Transverse colon (tissue), 4 donors: ENCODE measurements at regions not wholly inside any gene's neighbourhood (a gene's known extent, or its start where the extent isn't known, plus 50 kb on each side); places are given as distances from the start of the nearest gene placed in this dataset.

ENCODE experiments used
- DNase-seq: peaks from one replicate; pipeline ENCODE4 v3.0.0-alpha.2; 2019
- H3K27ac ChIP-seq, 4 donors: fragments of 200-600 bp; sonication (generic); 2 replicates each; pipeline ENCODE4 v1.5.1; 2016 to 2018; ENCODE audit warnings: inconsistent platforms in 4 of 4
- H3K27me3 ChIP-seq: fragments of 200-600 bp; sonication (generic); 2 replicates; pipeline ENCODE4 v1.5.1; 2017; ENCODE audit warnings: inconsistent platforms
- H3K36me3 ChIP-seq, 4 donors: fragments of 200-600 bp; sonication (generic); 2 replicates each; pipeline ENCODE4 v1.5.1; 2017 to 2019; ENCODE audit warnings: inconsistent platforms in 4 of 4
- H3K4me1 ChIP-seq, 4 donors: fragments of 200-600 bp; sonication (generic); 2 replicates each; pipeline ENCODE4 v1.5.1; 2017 to 2020; ENCODE audit warnings: inconsistent platforms in 4 of 4
- H3K4me3 ChIP-seq, 4 donors: fragments of 200-600 bp; sonication (generic); 1 replicate in 1 of 4; 2 replicates in 3 of 4; pipeline versions ENCODE4 v1.5.1 to v1.6.1; 2017 to 2019; ENCODE audit warnings: inconsistent platforms in 4 of 4
- H3K9me3 ChIP-seq, 2 donors: fragments of 200-600 bp; sonication (generic); 2 replicates each; pipeline ENCODE4 v1.5.1; 2017 to 2019; ENCODE audit warnings: inconsistent platforms in 2 of 2
- EP300 ChIP-seq: sonication (generic); formaldehyde crosslinking; IDR thresholded peaks from one replicate; pipeline ENCODE4 v1.6.1; 2017; ENCODE audit warnings: antibody characterized with exemption, low read depth
- POLR2A ChIP-seq: fragments of 450-650 bp; IDR thresholded peaks from one replicate; pipeline ENCODE4 v1.6.1; 2016; ENCODE audit warnings: antibody characterized with exemption, mild to moderate bottlenecking, moderate library complexity
- POLR2AphosphoS5 ChIP-seq, 3 donors: sonication (generic); formaldehyde crosslinking; IDR thresholded peaks; one replicate each; pipeline ENCODE4 v1.6.1; 2016; ENCODE audit warnings: antibody characterized with exemption in 3 of 3
- WGBS, 2 donors: methylation state at CpG; one replicate each; pipeline ENCODE4 v1.1.5; 2018; ENCODE audit warnings: low coverage in 1 of 2; 5-methylcytosine and 5-hydroxymethylcytosine counted together
- in situ Hi-C, 4 donors: fragments of 200-750 bp; cut with MboI; loops; one replicate each; pipeline versions ENCODE4 v1.15.0 to v1.15.1; 2017; ENCODE audit warnings: low sequenced_read_pairs in 3 of 4, low pct_ligation_motif_present in 1 of 4, low pct_unique_long_range_greater_than_20kb in 1 of 4
- intact Hi-C: fragments of 100-400 bp; cut with DNase I; formaldehyde crosslinking; loops from one replicate; pipeline ENCODE4 v1.15.1; 2023; ENCODE audit warnings: low total_unique reads
- TF ChIP-seq, protein P1 (sequence below), 5 experiments: fragments of 200-600 bp in 3 of 5; fragments of 450-650 bp in 2 of 5; sonication (generic) in 3 of 5; IDR thresholded peaks; 1 replicate in 2 of 5; 2 replicates in 3 of 5; pipeline ENCODE4 v1.5.1; 2016 to 2017; ENCODE audit warnings: antibody characterized with exemption in 5 of 5, inconsistent platforms in 3 of 5, mild to moderate bottlenecking in 2 of 5, moderate library complexity in 1 of 5

DNA sequence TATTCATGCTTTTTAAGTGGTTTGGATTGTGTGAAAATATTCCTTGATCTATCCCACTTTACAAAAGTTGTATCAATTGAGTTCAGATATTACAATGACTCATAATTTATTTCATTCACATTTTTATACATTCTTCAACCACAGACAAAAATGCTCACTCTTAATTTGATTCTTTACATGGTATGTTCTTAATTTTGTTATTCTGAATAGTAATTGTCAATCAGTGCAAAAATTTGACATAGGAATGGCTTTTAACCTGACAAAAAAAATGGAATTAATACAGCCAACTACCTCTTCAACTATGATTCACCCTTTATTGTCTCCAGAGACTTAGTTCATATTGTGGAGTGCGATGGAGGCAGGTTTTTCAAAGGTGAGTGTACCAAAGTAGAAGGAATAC, 1002.4 kb upstream of the ADGRL4 start:
- H3K36me3 ChIP-seq, result no peaks in the 10 kb centered on the region
- intact Hi-C loops (no loop called here), in situ Hi-C loops (no loop called here)
- H3K27me3 ChIP-seq, result no peaks in the 10 kb centered on the region
- H3K4me1 ChIP-seq, result no peaks in the 10 kb centered on the region
- H3K9me3 ChIP-seq, result no peaks in the 10 kb centered on the region
- H3K4me3 ChIP-seq, result no peak overlapping the region
- H3K27ac ChIP-seq, result no peak overlapping the region
- WGBS, 2 donors, result 86 to 90% methylated on average over 1 of the region's 1 CpG
- TF ChIP-seq, protein P1, sequence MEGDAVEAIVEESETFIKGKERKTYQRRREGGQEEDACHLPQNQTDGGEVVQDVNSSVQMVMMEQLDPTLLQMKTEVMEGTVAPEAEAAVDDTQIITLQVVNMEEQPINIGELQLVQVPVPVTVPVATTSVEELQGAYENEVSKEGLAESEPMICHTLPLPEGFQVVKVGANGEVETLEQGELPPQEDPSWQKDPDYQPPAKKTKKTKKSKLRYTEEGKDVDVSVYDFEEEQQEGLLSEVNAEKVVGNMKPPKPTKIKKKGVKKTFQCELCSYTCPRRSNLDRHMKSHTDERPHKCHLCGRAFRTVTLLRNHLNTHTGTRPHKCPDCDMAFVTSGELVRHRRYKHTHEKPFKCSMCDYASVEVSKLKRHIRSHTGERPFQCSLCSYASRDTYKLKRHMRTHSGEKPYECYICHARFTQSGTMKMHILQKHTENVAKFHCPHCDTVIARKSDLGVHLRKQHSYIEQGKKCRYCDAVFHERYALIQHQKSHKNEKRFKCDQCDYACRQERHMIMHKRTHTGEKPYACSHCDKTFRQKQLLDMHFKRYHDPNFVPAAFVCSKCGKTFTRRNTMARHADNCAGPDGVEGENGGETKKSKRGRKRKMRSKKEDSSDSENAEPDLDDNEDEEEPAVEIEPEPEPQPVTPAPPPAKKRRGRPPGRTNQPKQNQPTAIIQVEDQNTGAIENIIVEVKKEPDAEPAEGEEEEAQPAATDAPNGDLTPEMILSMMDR (IDR thresholded peaks at IDR 0.05), result no peak
- TF ChIP-seq POLR2AphosphoS5 (IDR thresholded peaks at IDR 0.05), result no peak
- TF ChIP-seq POLR2A, result no peak
- TF ChIP-seq EP300, result no peak
- DNase-seq, result no peak

- H3K4me1 ChIP-seq, result no peaks in the 10 kb centered on the region
- DNase-seq, result no peak
- no peaks in the 10 kb centered on the region for H3K27me3 ChIP-seq
- intact Hi-C loops, result no loop called here
- H3K4me3 ChIP-seq, result no peak overlapping the region
- H3K27ac ChIP-seq, result no peak overlapping the region
- no peaks in the 10 kb centered on the region for H3K36me3 ChIP-seq
- H3K9me3 ChIP-seq, result peaks cover 0 to 2% of the 10 kb centered on the region in 2 donors
- in situ Hi-C loops, result no loop called here
- no peak for TF ChIP-seq POLR2A
- TF ChIP-seq EP300, result no peak
- TF ChIP-seq POLR2AphosphoS5 (IDR thresholded peaks at IDR 0.05), result no peak
- TF ChIP-seq, protein P1 (IDR thresholded peaks at IDR 0.05), result no peak
Measured at GRCh38 chr1:80003250-80003649, 996.7 kb upstream of the ADGRL4 start.

DNA sequence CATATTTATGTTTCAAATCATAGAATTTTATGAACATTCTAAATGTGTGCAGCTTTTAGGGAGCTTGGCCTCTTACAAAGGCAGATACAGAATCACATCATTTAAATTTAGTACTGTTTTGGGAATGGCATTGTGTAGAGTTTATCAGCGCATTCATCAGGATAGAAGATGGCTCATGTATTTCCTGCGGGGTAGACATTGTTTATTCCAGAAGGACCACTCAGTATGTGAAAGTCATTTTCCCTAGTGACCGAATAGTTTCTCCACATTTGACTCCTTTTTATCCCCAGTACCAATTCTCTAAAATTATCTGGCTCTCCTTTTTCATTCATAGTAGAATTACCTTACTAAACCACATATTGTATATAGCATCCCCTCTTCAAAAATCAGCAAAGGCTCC, 981.9 kb upstream of the ADGRL4 start:
- H3K36me3 ChIP-seq, result no peaks in the 10 kb centered on the region
- in situ Hi-C loops, result no loop called here
- no peaks in the 10 kb centered on the region for H3K4me1 ChIP-seq
- TF ChIP-seq EP300 (no peak), POLR2A (no peak), POLR2AphosphoS5 (IDR thresholded peaks at IDR 0.05) (no peak)
- TF ChIP-seq, protein P1 (IDR thresholded peaks at IDR 0.05), result no peak
- H3K27me3 ChIP-seq, result no peaks in the 10 kb centered on the region
- H3K27ac ChIP-seq, result no peak overlapping the region
- H3K9me3 ChIP-seq, result no peaks in the 10 kb centered on the region
- no peak overlapping the region for H3K4me3 ChIP-seq
- WGBS, 2 donors, result 91 to 95% methylated on average over 3 of the region's 3 CpGs
- no peak for DNase-seq
- intact Hi-C loops, result no loop called here

DNA sequence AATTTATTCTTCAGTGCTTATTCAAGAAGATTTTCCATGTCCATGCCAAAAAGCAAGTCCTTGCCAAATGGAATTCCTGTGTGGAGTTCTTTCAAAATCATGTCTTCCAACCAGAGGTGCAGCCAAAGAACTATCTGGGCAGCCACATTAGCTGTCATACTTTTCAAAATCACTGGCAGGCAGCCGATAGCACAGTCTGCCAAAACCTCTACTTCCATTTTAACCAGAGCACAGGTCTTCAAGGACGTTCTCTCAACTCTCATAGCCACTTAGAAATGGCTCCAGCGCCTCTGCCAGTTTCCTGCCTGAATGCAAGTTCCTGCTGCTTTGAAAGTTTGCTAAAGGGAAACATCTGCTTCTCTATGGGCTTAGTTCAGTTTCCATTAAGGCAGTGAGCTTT, 975.7 kb upstream of the ADGRL4 start:
- no peaks in the 10 kb centered on the region for H3K9me3 ChIP-seq
- DNase-seq, result no peak
- TF ChIP-seq, protein P1 (IDR thresholded peaks at IDR 0.05), result no peak
- in situ Hi-C loops, result no loop called here
- peak overlapping the region in 1 of 4 donors; percentile 22 for H3K27ac ChIP-seq
- no peaks in the 10 kb centered on the region for H3K27me3 ChIP-seq
- H3K36me3 ChIP-seq, result no peaks in the 10 kb centered on the region
- intact Hi-C loops, result no loop called here
- 8 to 31% methylated on average over 2 to 3 of the region's 3 CpGs for WGBS, 2 donors
- H3K4me3 ChIP-seq, result no peak overlapping the region
- H3K4me1 ChIP-seq, result no peaks in the 10 kb centered on the region
